ENCODE measurements at regions not wholly inside any gene's neighbourhood (a gene's known extent, or its start where the extent isn't known, plus 50 kb on each side); places are given as distances from the start of the nearest gene placed in this dataset.

- TF ChIP-seq SMAD4 (CRISPR knock-in tag; IDR thresholded peaks at IDR 0.05) (no peak), CTCF (IDR thresholded peaks at IDR 0.05) (no peak), PREB (CRISPR knock-in tag; IDR thresholded peaks at IDR 0.05; ENCODE audit: borderline replicate concordance) (no peak), CREB1 (CRISPR knock-in tag; IDR thresholded peaks at IDR 0.05) (no peak), E2F4 (CRISPR knock-in tag; IDR thresholded peaks at IDR 0.05; ENCODE audit: borderline replicate concordance, low read depth) (no peak), SP1 (CRISPR knock-in tag; conservative IDR thresholded peaks at IDR 0.05) (no peak), E2F1 (CRISPR knock-in tag; IDR thresholded peaks at IDR 0.05) (no peak), KAT7 (CRISPR knock-in tag; IDR thresholded peaks at IDR 0.05; ENCODE audit: borderline replicate concordance) (no peak), PRDM15 (CRISPR knock-in tag; IDR thresholded peaks at IDR 0.05) (no peak), ATF1 (CRISPR knock-in tag; IDR thresholded peaks at IDR 0.05) (no peak), NR2C2 (CRISPR knock-in tag; IDR thresholded peaks at IDR 0.05) (no peak), ETV6 (CRISPR knock-in tag; IDR thresholded peaks at IDR 0.05) (no peak)
- TF ChIP-seq, protein P1, sequence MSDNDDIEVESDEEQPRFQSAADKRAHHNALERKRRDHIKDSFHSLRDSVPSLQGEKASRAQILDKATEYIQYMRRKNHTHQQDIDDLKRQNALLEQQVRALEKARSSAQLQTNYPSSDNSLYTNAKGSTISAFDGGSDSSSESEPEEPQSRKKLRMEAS (CRISPR knock-in tag; IDR thresholded peaks at IDR 0.05): no peak
- TF ChIP-seq, protein P2, sequence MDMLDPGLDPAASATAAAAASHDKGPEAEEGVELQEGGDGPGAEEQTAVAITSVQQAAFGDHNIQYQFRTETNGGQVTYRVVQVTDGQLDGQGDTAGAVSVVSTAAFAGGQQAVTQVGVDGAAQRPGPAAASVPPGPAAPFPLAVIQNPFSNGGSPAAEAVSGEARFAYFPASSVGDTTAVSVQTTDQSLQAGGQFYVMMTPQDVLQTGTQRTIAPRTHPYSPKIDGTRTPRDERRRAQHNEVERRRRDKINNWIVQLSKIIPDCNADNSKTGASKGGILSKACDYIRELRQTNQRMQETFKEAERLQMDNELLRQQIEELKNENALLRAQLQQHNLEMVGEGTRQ (CRISPR knock-in tag; IDR thresholded peaks at IDR 0.05): no peak
These were observed 330.7 kb downstream of the UTRN start for GRCh38 chr6:144615870-144616269.

All from WTC11 (cell line).